Trophoblast cell (in vitro differentiated cells and primary cell): ENCODE measurements at regions not wholly inside any gene's neighbourhood (a gene's known extent, or its start where the extent isn't known, plus 50 kb on each side); places are given as distances from the start of the nearest gene placed in this dataset.
"Not testable (repeated sequence)": the region's sequence is repeated elsewhere in the genome, so short reads cannot be mapped to it uniquely, and the experiment has no call there.

Source experiments
- DNase-seq, 2 donors: peaks; one replicate each; pipeline ENCODE4 v3.0.0-alpha.2; 2016
- H2AFZ ChIP-seq: 2 replicates; pipeline ENCODE4 v1.6.1; 2013; ENCODE audit warnings: low read length, moderate library complexity, mild to moderate bottlenecking; ENCODE audit not compliant: insufficient read depth, poor library complexity
- H2AK5ac ChIP-seq: 2 replicates; pipeline ENCODE4 v1.6.1; 2013; ENCODE audit warnings: mild to moderate bottlenecking, low read length
- H2BK120ac ChIP-seq: 2 replicates; pipeline ENCODE4 v1.6.1; 2013; ENCODE audit warnings: low read length, mild to moderate bottlenecking, moderate library complexity; ENCODE audit not compliant: insufficient read depth, poor library complexity
- H2BK12ac ChIP-seq: 2 replicates; pipeline ENCODE4 v1.6.1; 2013; ENCODE audit warnings: mild to moderate bottlenecking, low read length, moderate library complexity
- H2BK5ac ChIP-seq: 2 replicates; pipeline ENCODE4 v1.6.1; 2013; ENCODE audit warnings: low read length, low read depth, moderate library complexity, mild to moderate bottlenecking; ENCODE audit not compliant: poor library complexity
- H3K14ac ChIP-seq: 2 replicates; pipeline ENCODE4 v1.6.1; 2013; ENCODE audit warnings: mild to moderate bottlenecking, low read length
- H3K18ac ChIP-seq: 2 replicates; pipeline ENCODE4 v1.6.1; 2013; ENCODE audit warnings: mild to moderate bottlenecking, low read length
- H3K23ac ChIP-seq: 2 replicates; pipeline ENCODE4 v1.6.1; 2013; ENCODE audit warnings: low read length
- H3K27ac ChIP-seq: 2 replicates; pipeline ENCODE4 v1.5.1; 2013; ENCODE audit warnings: low read depth, mild to moderate bottlenecking, inconsistent platforms, low read length, moderate library complexity
- H3K27me3 ChIP-seq: 2 replicates; pipeline ENCODE4 v1.6.1; 2013; ENCODE audit warnings: inconsistent platforms, mild to moderate bottlenecking, low read length, moderate library complexity; ENCODE audit not compliant: insufficient read depth
- H3K36me3 ChIP-seq, 2 experiments: 1 replicate in 1 of 2; 2 replicates in 1 of 2; pipeline ENCODE4 v1.6.1; 2013; ENCODE audit warnings: low read length in 2 of 2, mild to moderate bottlenecking in 2 of 2, moderate library complexity in 1 of 2; ENCODE audit not compliant: insufficient read depth in 2 of 2, control insufficient read depth in 1 of 2
- H3K4ac ChIP-seq: 2 replicates; pipeline ENCODE4 v1.6.1; 2013; ENCODE audit warnings: low read depth, mild to moderate bottlenecking, low read length, moderate library complexity
- H3K4me1 ChIP-seq, 2 experiments: 1 replicate in 1 of 2; 2 replicates in 1 of 2; pipeline ENCODE4 v1.6.1; 2013; ENCODE audit warnings: low read length in 2 of 2, mild to moderate bottlenecking in 2 of 2, moderate library complexity in 1 of 2; ENCODE audit not compliant: insufficient read depth in 2 of 2, control insufficient read depth in 1 of 2
- H3K4me2 ChIP-seq: 2 replicates; pipeline ENCODE4 v1.6.1; 2013; ENCODE audit warnings: inconsistent platforms, mild to moderate bottlenecking, low read length, moderate library complexity
- H3K4me3 ChIP-seq: 2 replicates; pipeline ENCODE4 v1.5.1; 2013; ENCODE audit warnings: mild to moderate bottlenecking, low read depth, low read length, inconsistent platforms
- H3K79me1 ChIP-seq: one replicate; pipeline ENCODE4 v1.6.1; 2013; ENCODE audit warnings: low read length
- H3K79me2 ChIP-seq: 2 replicates; pipeline ENCODE4 v1.6.1; 2013; ENCODE audit warnings: low read length, mild to moderate bottlenecking; ENCODE audit not compliant: control insufficient read depth, insufficient read depth, poor library complexity
- H3K9ac ChIP-seq: 2 replicates; pipeline ENCODE4 v1.6.1; 2013; ENCODE audit warnings: mild to moderate bottlenecking, low read length
- H3K9me3 ChIP-seq: 2 replicates; pipeline ENCODE4 v1.6.1; 2013; ENCODE audit warnings: low read depth, mild to moderate bottlenecking, control low read depth, inconsistent platforms, low read length; ENCODE audit not compliant: insufficient read depth
- H4K12ac ChIP-seq: 2 replicates; pipeline ENCODE4 v1.6.1; 2013; ENCODE audit warnings: low read depth, mild to moderate bottlenecking, low read length, moderate library complexity
- H4K8ac ChIP-seq: 2 replicates; pipeline ENCODE4 v1.6.1; 2013; ENCODE audit warnings: low read depth, mild to moderate bottlenecking, low read length, moderate library complexity
- H4K91ac ChIP-seq: one replicate; pipeline ENCODE4 v1.6.1; 2013; ENCODE audit warnings: low read depth, mild to moderate bottlenecking, low read length, moderate library complexity
- WGBS: extraction: QIAGEN DNeasy Blood & Tissue Kit; methylation state at CpG from one replicate; pipeline ENCODE4 v1.1.7; 2013; ENCODE audit warnings: missing lambda C conversion rate; ENCODE audit not compliant: insufficient read length, insufficient coverage; ENCODE audit errors: extremely low coverage; 5-methylcytosine and 5-hydroxymethylcytosine counted together

DNA sequence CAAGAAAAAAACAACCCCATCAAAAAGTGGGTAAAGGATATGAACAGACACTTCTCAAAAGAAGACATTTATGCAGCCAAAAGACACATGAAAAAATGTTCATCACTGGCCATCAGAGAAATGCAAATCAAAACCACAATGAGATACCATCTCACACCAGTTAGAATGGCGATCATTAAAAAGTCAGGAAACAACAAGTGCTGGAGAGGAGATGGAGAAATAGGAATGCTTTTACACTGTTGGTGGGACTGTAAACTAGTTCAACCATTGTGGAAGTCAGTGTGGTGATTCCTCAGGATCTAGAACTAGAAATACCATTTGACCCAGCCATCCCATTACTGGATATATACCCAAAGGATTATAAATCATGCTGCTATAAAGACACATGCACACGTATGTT is 467.2 kb upstream of the RUNX1 start:
- not testable (repeated sequence) for H2AFZ ChIP-seq, H3K36me3 ChIP-seq, H3K9me3 ChIP-seq, H3K27ac ChIP-seq, H3K79me1 ChIP-seq, H3K27me3 ChIP-seq, H4K8ac ChIP-seq, H2BK120ac ChIP-seq, H3K4ac ChIP-seq, H4K91ac ChIP-seq, H2BK5ac ChIP-seq, H2BK12ac ChIP-seq, DNase-seq, H2AK5ac ChIP-seq, H3K4me3 ChIP-seq, H3K9ac ChIP-seq, H3K23ac ChIP-seq, H4K12ac ChIP-seq, H3K4me2 ChIP-seq, H3K14ac ChIP-seq, H3K79me2 ChIP-seq, H3K4me1 ChIP-seq, H3K18ac ChIP-seq
- WGBS, result no CpG with 5 or more reads among the region's 2 CpGs

DNA sequence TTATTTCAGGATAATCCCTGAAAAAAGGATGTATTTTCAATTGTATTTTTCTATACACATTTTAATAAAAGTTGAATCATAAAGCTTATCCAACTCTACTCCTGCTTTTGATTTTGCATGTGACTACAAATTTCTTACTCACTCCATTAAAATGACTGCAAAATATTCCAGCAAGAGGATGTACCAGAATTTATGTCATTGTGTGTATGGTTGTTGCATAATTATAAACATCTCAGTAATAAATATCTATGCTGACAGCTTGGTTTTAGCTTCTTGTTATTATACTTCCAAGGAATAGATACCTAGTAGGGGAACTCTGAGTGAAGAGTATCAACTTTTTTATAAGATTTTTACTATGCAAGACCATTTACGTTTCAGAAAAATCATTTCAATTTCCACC is 463.2 kb upstream of the RUNX1 start:
- Histone ChIP-seq H3K4me1 (peaks cover 0 to 6% of the 10 kb centered on the region in 2 experiments), H3K79me1 (no peaks in the 10 kb centered on the region), H2BK12ac (no peak overlapping the region), H3K4ac (no peak overlapping the region), H3K4me2 (no peak overlapping the region), H2AFZ (no peak overlapping the region), H3K23ac (no peak overlapping the region), H3K27ac (no peak overlapping the region), H3K79me2 (no peaks in the 10 kb centered on the region), H2BK120ac (no peak overlapping the region), H2BK5ac (no peak overlapping the region), H3K9me3 (no peaks in the 10 kb centered on the region), H3K14ac (no peak overlapping the region), H3K27me3 (no peaks in the 10 kb centered on the region), H3K18ac (no peak overlapping the region), H3K9ac (no peak overlapping the region), H3K4me3 (no peak overlapping the region), H4K91ac (no peak overlapping the region), H4K8ac (no peak overlapping the region), H2AK5ac (no peak overlapping the region), H4K12ac (no peak overlapping the region), H3K36me3 (no peaks in the 10 kb centered on the region)
- DNase-seq, result no peak
- WGBS, result no CpG with 5 or more reads among the region's 1 CpG

DNA sequence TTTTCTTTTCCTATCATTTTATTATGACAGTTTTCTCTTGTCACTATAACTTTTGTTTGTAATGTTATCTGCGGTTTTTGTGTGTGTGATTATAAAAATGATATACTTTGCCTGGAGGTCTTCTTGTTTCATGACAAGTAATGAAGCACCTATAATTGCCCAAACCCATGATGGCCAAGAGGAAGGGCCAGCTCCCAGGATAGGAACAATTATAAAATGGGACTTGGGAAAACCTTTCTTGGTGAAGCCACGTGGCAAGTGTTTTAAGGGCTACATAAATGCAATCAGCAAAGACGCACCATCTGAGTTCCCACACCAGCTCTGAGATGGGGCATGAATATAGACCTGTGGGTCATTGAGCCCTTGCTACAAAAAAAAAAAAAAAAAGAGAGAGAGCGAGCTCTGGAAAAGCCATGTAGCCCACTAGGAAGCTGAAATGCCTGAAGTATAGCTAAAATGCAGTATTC is 462.6 kb upstream of the RUNX1 start:
- no peak overlapping the region for H2BK120ac ChIP-seq
- H3K18ac ChIP-seq, result no peak overlapping the region
- H3K4ac ChIP-seq, result no peak overlapping the region
- H3K23ac ChIP-seq, result no peak overlapping the region
- no peak overlapping the region for H4K8ac ChIP-seq
- no peak overlapping the region for H2AK5ac ChIP-seq
- H3K27ac ChIP-seq, result no peak overlapping the region
- no peaks in the 10 kb centered on the region for H3K36me3 ChIP-seq
- no CpG with 5 or more reads among the region's 4 CpGs for WGBS
- H2BK5ac ChIP-seq, result no peak overlapping the region
- no peak overlapping the region for H4K12ac ChIP-seq
- no peaks in the 10 kb centered on the region for H3K27me3 ChIP-seq
- H2AFZ ChIP-seq, result no peak overlapping the region
- no peak overlapping the region for H3K4me2 ChIP-seq
- no peak overlapping the region for H2BK12ac ChIP-seq
- H3K14ac ChIP-seq, result no peak overlapping the region
- H4K91ac ChIP-seq, result no peak overlapping the region
- H3K79me1 ChIP-seq, result no peaks in the 10 kb centered on the region
- peaks cover 0 to 6% of the 10 kb centered on the region in 2 experiments for H3K4me1 ChIP-seq
- H3K79me2 ChIP-seq, result no peaks in the 10 kb centered on the region
- DNase-seq, result no peak
- no peaks in the 10 kb centered on the region for H3K9me3 ChIP-seq
- H3K4me3 ChIP-seq, result no peak overlapping the region
- H3K9ac ChIP-seq, result no peak overlapping the region

GRCh38 chr21:35510957-35511695 is 462.0 kb upstream of the RUNX1 start:
- H4K12ac ChIP-seq, result no peak overlapping the region
- H2BK5ac ChIP-seq, result no peak overlapping the region
- no peak overlapping the region for H3K4me2 ChIP-seq
- no peak overlapping the region for H3K18ac ChIP-seq
- peaks cover 0 to 6% of the 10 kb centered on the region in 2 experiments for H3K4me1 ChIP-seq
- H3K4ac ChIP-seq, result no peak overlapping the region
- H3K4me3 ChIP-seq, result no peak overlapping the region
- H3K36me3 ChIP-seq, result no peaks in the 10 kb centered on the region
- H3K23ac ChIP-seq, result no peak overlapping the region
- WGBS, result no CpG with 5 or more reads among the region's 6 CpGs
- H3K79me1 ChIP-seq, result no peaks in the 10 kb centered on the region
- no peak overlapping the region for H2BK12ac ChIP-seq
- no peaks in the 10 kb centered on the region for H3K79me2 ChIP-seq
- H3K27ac ChIP-seq, result no peak overlapping the region
- DNase-seq, result no peak
- no peak overlapping the region for H2AK5ac ChIP-seq
- H3K27me3 ChIP-seq, result no peaks in the 10 kb centered on the region
- H3K9ac ChIP-seq, result no peak overlapping the region
- H3K14ac ChIP-seq, result no peak overlapping the region
- no peak overlapping the region for H4K91ac ChIP-seq
- no peak overlapping the region for H2BK120ac ChIP-seq
- H2AFZ ChIP-seq, result no peak overlapping the region
- H4K8ac ChIP-seq, result no peak overlapping the region
- no peaks in the 10 kb centered on the region for H3K9me3 ChIP-seq
